B cell (primary cell): ENCODE measurements at regions not wholly inside any gene's neighbourhood (a gene's known extent, or its start where the extent isn't known, plus 50 kb on each side); places are given as distances from the start of the nearest gene placed in this dataset.

Experiments used
- ATAC-seq: fragments of 200-7000 bp; cut with Tn5 transposase; one replicate; pipeline ENCODE4 v1.10.0; 2021; ENCODE audit warnings: low read depth, mild to moderate bottlenecking, moderate number of reproducible peaks, moderate library complexity
- CTCF ChIA-PET: fragments of 350-600 bp; sonication (Branson Sonifier 250); formaldehyde crosslinking; loops from one replicate; lab custom pipeline; 2021; ENCODE audit warnings: antibody characterized with exemption, inconsistent platforms; lab: Charles Lee
- POLR2A ChIA-PET: fragments of 350-600 bp; sonication (Branson Sonifier 250); formaldehyde crosslinking; loops from one replicate; lab custom pipeline; 2021; ENCODE audit warnings: antibody characterized with exemption; lab: Charles Lee
- DNase-seq: peaks from one replicate; pipeline ENCODE4 v3.0.0; 2013
- H2AFZ ChIP-seq: 2 replicates; pipeline ENCODE4 v1.6.1; 2012; ENCODE audit warnings: mild to moderate bottlenecking, low read depth, low read length; ENCODE audit not compliant: insufficient read depth, poor library complexity, severe bottlenecking
- H3K27ac ChIP-seq, 2 donors: 1 replicate in 1 of 2; 2 replicates in 1 of 2; pipeline ENCODE4 v1.5.1; 2012 to 2013; ENCODE audit warnings: low read length in 2 of 2, mild to moderate bottlenecking in 2 of 2, moderate library complexity in 1 of 2
- H3K27me3 ChIP-seq, 4 experiments: fragments of 200-600 bp in 1 of 4; sonication (generic) in 1 of 4; replicated peaks in 1 of 4; 1 replicate in 2 of 4; 2 replicates in 2 of 4; pipeline versions ENCODE4 v1.6.1 to v1.7.0; 2013 to 2016; ENCODE audit warnings: low read length in 3 of 4, mild to moderate bottlenecking in 2 of 4, mixed read lengths in 1 of 4, moderate library complexity in 1 of 4; ENCODE audit not compliant: insufficient read depth in 4 of 4, control insufficient read depth in 3 of 4; ENCODE audit errors: control extremely low read depth in 1 of 4
- H3K36me3 ChIP-seq, 2 experiments: replicated peaks in 1 of 2; 1 replicate in 1 of 2; 2 replicates in 1 of 2; pipeline versions ENCODE4 v1.6.1 to v1.7.1; 2013; ENCODE audit warnings: low read length in 1 of 2; ENCODE audit not compliant: insufficient read depth in 2 of 2, control insufficient read depth in 1 of 2; ENCODE audit errors: control extremely low read depth in 1 of 2, extremely low read depth in 1 of 2
- H3K4me1 ChIP-seq, 2 donors: fragments of 200-600 bp in 1 of 2; sonication (generic) in 1 of 2; 1 replicate in 1 of 2; 2 replicates in 1 of 2; pipeline versions ENCODE4 v1.5.1 to v1.6.1; 2013 to 2017; ENCODE audit warnings: low read length in 2 of 2; ENCODE audit not compliant: control insufficient read depth in 2 of 2, insufficient read depth in 2 of 2
- H3K4me2 ChIP-seq: replicated peaks from 2 replicates; pipeline ENCODE3; 2012; ENCODE audit warnings: mild to moderate bottlenecking, low read depth, low read length; ENCODE audit not compliant: poor library complexity, severe bottlenecking
- H3K4me3 ChIP-seq, 5 experiments: fragments of 200-600 bp in 1 of 5; sonication (generic) in 1 of 5; 1 replicate in 3 of 5; 2 replicates in 2 of 5; pipeline versions ENCODE4 v1.5.1 to v1.7.0; 2011 to 2016; ENCODE audit warnings: low read length in 4 of 5, mild to moderate bottlenecking in 4 of 5, low read depth in 2 of 5, control low read depth in 1 of 5, moderate library complexity in 1 of 5; ENCODE audit not compliant: insufficient read depth in 1 of 5; ENCODE audit errors: control extremely low read depth in 1 of 5, extremely low read depth in 1 of 5
- H3K79me2 ChIP-seq: fragments of 200-600 bp; sonication (generic); one replicate; pipeline ENCODE4 v1.6.0; 2016; ENCODE audit warnings: low read length; ENCODE audit not compliant: control insufficient read depth, insufficient read depth
- H3K9ac ChIP-seq: fragments of 200-600 bp; sonication (generic); 2 replicates; pipeline ENCODE4 v1.6.1; 2017; ENCODE audit warnings: mild to moderate bottlenecking, low read length, moderate library complexity
- H3K9me3 ChIP-seq, 3 donors: one replicate each; pipeline versions ENCODE4 v1.6.1 to v1.7.1; 2013; ENCODE audit warnings: low read length in 2 of 3; ENCODE audit not compliant: control insufficient read depth in 2 of 3, insufficient read depth in 1 of 3; ENCODE audit errors: control extremely low read depth in 1 of 3
- H4K20me1 ChIP-seq: 2 replicates; pipeline ENCODE4 v1.6.0; 2012; ENCODE audit warnings: mild to moderate bottlenecking, low read length; ENCODE audit not compliant: insufficient read depth, control insufficient read depth, poor library complexity, severe bottlenecking
- H3K27ac Mint-ChIP-seq: one replicate; pipeline ENCODE4 v1.8.0; 2021; ENCODE audit warnings: mixed read lengths
- H3K27me3 Mint-ChIP-seq: one replicate; pipeline ENCODE4 v1.8.0; 2021; ENCODE audit warnings: mixed read lengths
- H3K4me1 Mint-ChIP-seq: one replicate; pipeline ENCODE4 v1.8.0; 2021; ENCODE audit warnings: mixed read lengths
- H3K4me3 Mint-ChIP-seq: one replicate; pipeline ENCODE4 v1.8.0; 2021; ENCODE audit warnings: mixed read lengths
- H3K9me3 Mint-ChIP-seq: one replicate; pipeline ENCODE4 v1.8.0; 2022; ENCODE audit warnings: mixed read lengths; ENCODE audit not compliant: insufficient read depth
- EZH2 ChIP-seq: IDR thresholded peaks from 2 replicates; pipeline ENCODE4 v1.6.1; 2012; ENCODE audit warnings: borderline replicate concordance, low read depth, mild to moderate bottlenecking, moderate library complexity, low read length; ENCODE audit not compliant: insufficient read depth, poor library complexity, severe bottlenecking
- WGBS: methylation state at CpG from one replicate; pipeline ENCODE4 v1.1.5; 2013; ENCODE audit warnings: missing lambda C conversion rate; ENCODE audit not compliant: insufficient coverage; 5-methylcytosine and 5-hydroxymethylcytosine counted together
- intact Hi-C: fragments of 100-400 bp; cut with micrococcal nuclease; formaldehyde crosslinking; loops from one replicate; pipeline ENCODE4 v1.10.0; 2022
- TF ChIP-seq, protein P1 (sequence below): fragments of 200-600 bp; IDR thresholded peaks from one replicate; pipeline ENCODE4 v1.8.0; 2022; ENCODE audit warnings: antibody characterized with exemption, mild to moderate bottlenecking

DNA sequence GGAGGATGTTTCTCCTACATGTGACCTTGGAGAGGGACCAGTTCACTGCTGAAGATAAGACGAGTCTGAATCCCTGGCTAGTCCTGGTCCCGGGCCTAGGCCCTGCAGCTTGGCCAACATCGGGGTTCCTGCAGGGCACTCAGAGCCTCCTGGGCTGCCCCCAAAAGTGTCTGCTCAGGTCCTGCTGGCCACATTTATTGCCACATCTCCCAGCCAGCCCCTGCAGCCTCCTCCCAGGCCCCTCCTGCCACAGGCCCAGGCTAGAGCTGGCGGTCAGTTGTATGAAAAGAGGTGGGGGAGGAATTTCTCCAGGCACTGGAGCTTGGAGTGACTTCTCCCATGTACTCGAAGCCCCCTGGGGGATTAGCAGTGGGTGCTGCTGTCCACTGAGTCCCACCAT, 56.5 kb upstream of the PPARA start:
- H3K4me1 Mint-ChIP-seq = no peaks in the 10 kb centered on the region
- no peaks in the 10 kb centered on the region for H3K9me3 Mint-ChIP-seq
- no peaks in the 10 kb centered on the region for H3K27me3 Mint-ChIP-seq
- intact Hi-C loops = no loop called here
- no peak overlapping the region for H3K4me3 ChIP-seq
- peaks cover 11% of the 10 kb centered on the region for H3K79me2 ChIP-seq
- no peaks in the 10 kb centered on the region for H3K27me3 ChIP-seq
- H3K4me2 ChIP-seq = no peak overlapping the region
- no peak overlapping the region for H2AFZ ChIP-seq
- H3K9me3 ChIP-seq = no peaks in the 10 kb centered on the region
- H3K4me3 Mint-ChIP-seq = no peak overlapping the region
- H3K36me3 ChIP-seq = peaks cover 0 to 3% of the 10 kb centered on the region in 2 experiments
- H3K4me1 ChIP-seq = no peaks in the 10 kb centered on the region
- peaks cover 52% of the 10 kb centered on the region for H4K20me1 ChIP-seq
- 100% methylated on average over 4 of the region's 5 CpGs for WGBS
- no peak overlapping the region for H3K9ac ChIP-seq
- H3K27ac Mint-ChIP-seq = no peak overlapping the region
- ChIA-PET CTCF (no interaction called here), POLR2A (no interaction called here)
- ATAC-seq = no peak
- H3K27ac ChIP-seq = no peak overlapping the region
- TF ChIP-seq, protein P1, sequence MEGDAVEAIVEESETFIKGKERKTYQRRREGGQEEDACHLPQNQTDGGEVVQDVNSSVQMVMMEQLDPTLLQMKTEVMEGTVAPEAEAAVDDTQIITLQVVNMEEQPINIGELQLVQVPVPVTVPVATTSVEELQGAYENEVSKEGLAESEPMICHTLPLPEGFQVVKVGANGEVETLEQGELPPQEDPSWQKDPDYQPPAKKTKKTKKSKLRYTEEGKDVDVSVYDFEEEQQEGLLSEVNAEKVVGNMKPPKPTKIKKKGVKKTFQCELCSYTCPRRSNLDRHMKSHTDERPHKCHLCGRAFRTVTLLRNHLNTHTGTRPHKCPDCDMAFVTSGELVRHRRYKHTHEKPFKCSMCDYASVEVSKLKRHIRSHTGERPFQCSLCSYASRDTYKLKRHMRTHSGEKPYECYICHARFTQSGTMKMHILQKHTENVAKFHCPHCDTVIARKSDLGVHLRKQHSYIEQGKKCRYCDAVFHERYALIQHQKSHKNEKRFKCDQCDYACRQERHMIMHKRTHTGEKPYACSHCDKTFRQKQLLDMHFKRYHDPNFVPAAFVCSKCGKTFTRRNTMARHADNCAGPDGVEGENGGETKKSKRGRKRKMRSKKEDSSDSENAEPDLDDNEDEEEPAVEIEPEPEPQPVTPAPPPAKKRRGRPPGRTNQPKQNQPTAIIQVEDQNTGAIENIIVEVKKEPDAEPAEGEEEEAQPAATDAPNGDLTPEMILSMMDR = no peak
- no peak for TF ChIP-seq EZH2
- DNase-seq = no peak

DNA sequence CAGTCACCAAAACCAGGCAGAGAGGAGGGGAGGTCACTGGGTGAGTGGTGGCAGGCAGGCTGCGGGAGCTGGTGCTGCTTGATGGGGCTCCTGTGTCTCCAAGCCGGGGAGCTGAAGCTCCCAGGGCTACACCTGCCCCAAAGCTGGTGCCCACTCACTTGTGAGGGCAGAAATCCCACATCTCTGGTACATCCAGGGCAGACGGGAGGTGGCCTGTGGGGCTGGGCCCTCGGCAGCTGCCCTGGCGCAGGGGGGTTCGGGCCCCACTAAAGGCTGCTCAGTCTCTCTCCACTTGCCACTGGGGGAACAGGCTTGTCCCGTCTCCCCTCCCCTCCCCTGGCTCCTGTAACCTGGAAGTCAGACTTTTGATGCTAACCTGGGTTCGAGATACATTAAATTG, 55.6 kb upstream of the PPARA start:
- H3K36me3 ChIP-seq = peaks cover 0 to 5% of the 10 kb centered on the region in 2 experiments
- no peak overlapping the region for H3K4me2 ChIP-seq
- CTCF ChIA-PET = interaction anchor here (1.0 kb wide), 1 partner anchor 220 kb away, joined by 3 read pairs; no protein-coding TSS in a partner anchor
- H3K79me2 ChIP-seq = peaks cover 4% of the 10 kb centered on the region
- H3K4me1 Mint-ChIP-seq = no peaks in the 10 kb centered on the region
- WGBS = 92% methylated on average over 8 of the region's 8 CpGs
- intact Hi-C loops = no loop called here
- no peaks in the 10 kb centered on the region for H3K9me3 Mint-ChIP-seq
- no peak for TF ChIP-seq EZH2
- TF ChIP-seq, protein P1 = no peak
- DNase-seq = no peak
- ATAC-seq = no peak
- no peak overlapping the region for H3K27ac Mint-ChIP-seq
- H3K9ac ChIP-seq = no peak overlapping the region
- H3K4me1 ChIP-seq = no peaks in the 10 kb centered on the region
- H4K20me1 ChIP-seq = peaks cover 49% of the 10 kb centered on the region
- H2AFZ ChIP-seq = no peak overlapping the region
- no peak overlapping the region for H3K27ac ChIP-seq
- H3K27me3 Mint-ChIP-seq = no peaks in the 10 kb centered on the region
- H3K4me3 ChIP-seq = no peak overlapping the region
- no peak overlapping the region for H3K4me3 Mint-ChIP-seq
- H3K27me3 ChIP-seq = no peaks in the 10 kb centered on the region
- no peaks in the 10 kb centered on the region for H3K9me3 ChIP-seq
- POLR2A ChIA-PET = no interaction called here
